ENCODE measurements at regions not wholly inside any gene's neighbourhood (a gene's known extent, or its start where the extent isn't known, plus 50 kb on each side); places are given as distances from the start of the nearest gene placed in this dataset.
"Not testable (repeated sequence)": the region's sequence is repeated elsewhere in the genome, so short reads cannot be mapped to it uniquely, and the experiment has no call there.

DNA sequence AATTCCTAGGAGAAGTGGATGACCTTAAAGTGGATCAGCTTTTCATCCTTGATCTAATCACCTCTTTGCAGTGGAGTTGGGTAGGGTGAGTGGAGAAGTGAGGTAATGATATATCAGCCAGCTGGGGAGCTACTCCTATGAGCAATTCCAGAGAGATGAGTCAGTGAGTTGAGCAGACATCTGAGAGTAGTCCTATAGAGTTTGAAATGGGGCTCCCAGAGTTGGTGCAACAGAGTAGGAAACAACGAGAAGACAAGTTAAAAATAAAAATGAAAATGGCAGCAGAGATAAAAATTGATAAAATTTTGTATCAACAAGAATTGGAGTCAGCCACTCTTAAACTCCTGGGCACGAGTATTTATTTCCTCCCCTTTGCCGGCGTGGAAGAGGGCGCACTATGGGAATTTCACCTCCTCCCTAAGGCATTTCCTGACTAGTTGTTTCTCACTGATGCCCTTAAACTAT, 150.8 kb upstream of the DPH6 start:
- Mint-ChIP-seq H3K9me3 (no peaks in the 10 kb centered on the region), H3K36me3 (ENCODE audit: low read depth) (no peaks in the 10 kb centered on the region), H3K4me3 (no peak overlapping the region), H3K4me1 (no peaks in the 10 kb centered on the region), H3K27ac (no peak overlapping the region), H3K27me3 (peaks cover 9% of the 10 kb centered on the region)
- ATAC-seq (no peak), DNase-seq (no peak)

DNA sequence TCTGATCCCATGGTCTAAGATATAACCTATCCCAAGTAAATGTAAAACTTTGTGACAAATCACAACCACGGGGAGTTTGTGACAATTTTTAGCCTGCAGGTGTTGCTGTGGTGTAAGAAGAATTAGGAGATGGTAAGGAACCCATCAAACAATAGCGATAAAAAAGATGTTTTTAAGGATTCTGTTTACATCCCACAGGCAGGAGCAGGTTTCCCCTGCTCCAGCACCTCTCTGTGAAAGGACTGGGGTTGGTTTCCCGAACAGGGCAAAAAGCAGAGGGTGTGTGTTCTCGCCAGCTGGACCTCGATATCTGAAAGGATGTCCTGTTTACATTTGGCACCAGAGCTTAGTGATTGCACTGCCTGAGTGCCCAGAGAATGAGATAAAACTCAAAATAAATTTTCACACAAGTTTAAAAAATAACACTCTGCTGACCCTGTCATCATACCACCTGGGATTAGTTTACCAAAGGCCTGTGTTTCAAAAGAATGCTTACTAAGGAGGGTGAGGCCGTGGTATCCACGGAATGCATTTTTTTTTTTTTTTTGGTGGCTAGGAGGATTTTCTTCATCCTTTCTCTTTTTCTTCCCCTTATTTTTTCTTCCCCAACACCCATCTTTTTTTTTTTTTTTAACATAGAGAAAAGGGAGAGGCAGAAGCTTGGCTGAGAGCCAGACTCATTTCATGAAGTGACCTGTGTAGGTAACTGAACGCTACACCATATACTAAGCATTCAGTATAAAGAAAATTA, 151.8 kb upstream of the DPH6 start:
- H3K27ac Mint-ChIP-seq = no peak overlapping the region
- peaks cover 9% of the 10 kb centered on the region for H3K27me3 Mint-ChIP-seq
- H3K9me3 Mint-ChIP-seq = no peaks in the 10 kb centered on the region
- ATAC-seq (no peak), DNase-seq (no peak)
- no peaks in the 10 kb centered on the region for H3K4me1 Mint-ChIP-seq
- H3K4me3 Mint-ChIP-seq = no peak overlapping the region
- H3K36me3 Mint-ChIP-seq (ENCODE audit: low read depth) = no peaks in the 10 kb centered on the region

DNA sequence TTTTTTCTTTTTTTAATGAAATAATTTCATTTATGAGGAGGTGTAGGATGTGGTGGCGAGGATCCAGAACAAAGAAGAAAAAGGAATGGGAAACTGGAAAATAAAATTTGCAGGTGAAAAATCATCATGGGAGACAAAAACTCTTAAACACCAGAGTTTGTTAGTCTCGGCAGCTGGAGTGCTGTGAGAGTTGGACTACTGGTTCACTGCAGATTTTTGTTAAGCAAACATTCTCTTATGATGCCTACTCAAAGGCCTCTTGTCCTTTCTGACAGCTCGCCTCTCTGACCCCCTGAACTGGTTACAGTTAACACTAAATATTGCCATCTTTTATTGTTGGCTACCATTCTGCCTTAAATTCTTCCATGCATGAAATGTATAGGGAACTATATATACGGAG, 152.4 kb upstream of the DPH6 start:
- Mint-ChIP-seq H3K4me1 (no peaks in the 10 kb centered on the region), H3K36me3 (ENCODE audit: low read depth) (no peaks in the 10 kb centered on the region), H3K27ac (no peak overlapping the region)

DNA sequence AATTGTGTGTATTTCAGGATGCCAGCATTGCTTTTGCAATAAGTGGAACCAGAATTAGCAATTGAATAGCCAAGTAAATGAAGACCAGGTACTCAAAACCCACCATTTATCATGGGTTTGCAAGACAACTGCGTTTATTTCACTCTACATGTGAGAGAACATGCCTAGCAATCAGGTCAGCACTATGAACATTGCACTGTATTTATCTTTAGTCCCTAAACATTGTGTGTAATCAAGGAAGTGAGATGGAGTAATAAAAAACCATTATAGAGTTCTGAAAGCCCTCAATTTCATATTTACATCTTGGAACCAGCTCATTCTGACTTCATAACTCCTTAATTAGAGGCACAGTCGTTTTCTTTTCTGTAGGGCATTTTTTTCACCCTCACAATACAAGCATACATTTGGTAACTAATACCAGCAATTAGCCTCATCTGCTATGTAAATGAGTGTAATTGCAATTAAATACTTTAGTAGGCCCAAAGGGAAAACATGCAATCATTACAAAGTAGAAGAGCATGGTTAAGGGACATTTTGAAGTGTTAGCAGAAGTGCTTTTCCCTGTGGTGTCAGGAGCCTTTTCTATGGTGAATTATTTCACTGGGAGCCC, 153.1 kb upstream of the DPH6 start:
- H3K4me3 Mint-ChIP-seq = no peak overlapping the region
- no peak overlapping the region for H3K27ac Mint-ChIP-seq
- no peaks in the 10 kb centered on the region for H3K4me1 Mint-ChIP-seq
- DNase-seq = no peak
- H3K36me3 Mint-ChIP-seq (ENCODE audit: low read depth) = no peaks in the 10 kb centered on the region
- peaks cover 9% of the 10 kb centered on the region for H3K27me3 Mint-ChIP-seq
- no peaks in the 10 kb centered on the region for H3K9me3 Mint-ChIP-seq
- ATAC-seq = no peak

More for the DNA sequence above, 152.4 kb upstream of the DPH6 start:
- no peak overlapping the region for H3K4me3 Mint-ChIP-seq
- ATAC-seq (no peak), DNase-seq (no peak)
- peaks cover 9% of the 10 kb centered on the region for H3K27me3 Mint-ChIP-seq
- no peaks in the 10 kb centered on the region for H3K9me3 Mint-ChIP-seq

DNA sequence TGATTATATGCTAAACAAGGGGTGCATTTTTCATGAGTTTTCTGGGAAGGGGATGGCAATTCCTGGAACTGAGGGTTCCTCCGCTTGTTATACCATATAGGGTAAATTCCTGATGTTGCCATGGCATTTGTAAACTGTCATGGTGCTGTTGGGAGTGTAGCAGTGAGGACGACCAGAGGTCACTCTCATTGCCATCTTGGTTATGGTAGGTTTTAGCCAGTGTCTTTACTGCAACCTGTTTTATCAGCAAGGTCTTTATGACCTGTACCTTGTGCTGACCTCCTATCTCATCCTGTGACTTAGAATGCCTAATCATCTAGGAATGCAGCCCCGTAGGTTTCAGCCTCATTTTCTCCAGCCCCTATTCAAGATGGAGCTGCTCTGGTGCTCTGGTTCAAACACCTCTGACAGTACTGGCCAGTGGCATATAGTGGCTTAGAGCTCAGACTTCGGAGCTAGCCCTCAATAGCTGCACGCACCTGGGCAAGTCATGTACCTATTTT, 154.2 kb upstream of the DPH6 start:
- H3K4me1 Mint-ChIP-seq; DNase-seq; ATAC-seq; H3K27ac Mint-ChIP-seq; H3K27me3 Mint-ChIP-seq; H3K9me3 Mint-ChIP-seq; H3K4me3 Mint-ChIP-seq; H3K36me3 Mint-ChIP-seq (ENCODE audit: low read depth): not testable (repeated sequence)

DNA sequence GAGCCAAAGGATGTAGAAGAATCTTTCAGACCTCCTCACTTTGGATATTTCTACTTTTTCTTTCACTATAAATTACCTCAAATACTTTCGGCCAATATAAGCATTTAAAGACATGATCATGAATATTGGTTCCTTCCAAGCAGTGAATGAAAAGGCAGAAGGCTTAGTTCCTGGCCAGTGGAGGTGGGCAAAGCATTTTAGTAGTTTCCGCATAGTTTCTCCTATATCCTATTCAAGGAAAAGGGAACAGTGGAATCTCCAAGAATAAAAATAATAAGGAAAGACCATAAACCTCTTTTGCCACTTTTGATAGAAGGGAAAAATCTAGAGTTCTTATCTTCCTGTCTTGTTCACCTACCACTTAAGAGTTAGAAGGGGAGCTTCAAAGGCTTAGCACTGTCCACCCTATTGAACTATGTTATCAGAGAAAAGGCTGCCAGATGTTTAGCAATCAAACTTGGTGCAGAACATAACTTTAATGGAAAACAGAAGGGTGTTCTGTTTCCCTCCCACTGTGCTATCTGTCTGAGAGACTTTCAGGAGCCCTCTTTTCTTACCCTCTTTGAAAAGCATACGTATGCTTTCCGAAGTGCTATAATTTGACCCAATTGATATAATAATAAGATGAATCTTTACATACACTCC, 155.6 kb upstream of the DPH6 start:
- no peak overlapping the region for H3K4me3 Mint-ChIP-seq

DNA sequence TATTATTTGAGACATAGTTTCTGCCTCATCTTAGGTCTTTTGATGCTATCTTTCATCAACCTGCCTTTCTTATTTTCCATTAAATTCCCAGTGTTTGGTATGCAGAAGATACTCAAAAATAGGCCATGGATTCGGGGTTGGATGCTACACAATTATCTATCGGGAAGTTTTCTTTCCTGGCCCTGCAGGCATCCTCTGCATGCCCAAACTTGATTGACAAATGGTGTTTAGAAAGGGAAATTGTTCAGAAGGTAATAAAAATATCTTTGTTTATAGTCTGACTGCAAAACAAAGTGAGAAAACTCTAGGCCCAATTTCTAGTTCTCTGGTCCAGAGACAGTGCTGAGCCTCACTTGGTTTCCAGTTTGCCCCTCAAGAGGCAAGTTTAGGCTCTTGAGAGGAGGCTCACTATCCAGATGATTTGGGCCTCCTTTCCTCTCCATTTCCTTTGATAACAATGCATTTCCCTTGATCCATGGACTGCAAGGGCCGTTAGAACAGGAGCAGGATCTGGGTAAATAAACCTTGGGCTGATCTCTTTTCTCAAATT, 157.1 kb upstream of the DPH6 start:
- Mint-ChIP-seq H3K36me3 (ENCODE audit: low read depth) (no peaks in the 10 kb centered on the region), H3K4me3 (no peak overlapping the region), H3K27ac (no peak overlapping the region), H3K4me1 (no peaks in the 10 kb centered on the region), H3K9me3 (no peaks in the 10 kb centered on the region), H3K27me3 (peaks cover 2% of the 10 kb centered on the region)
- no peak for ATAC-seq
- DNase-seq = no peak

More for the DNA sequence above, 155.6 kb upstream of the DPH6 start:
- no peak for DNase-seq
- H3K36me3 Mint-ChIP-seq (ENCODE audit: low read depth) = no peaks in the 10 kb centered on the region
- H3K4me1 Mint-ChIP-seq = no peaks in the 10 kb centered on the region
- H3K27me3 Mint-ChIP-seq = peaks cover 7% of the 10 kb centered on the region
- ATAC-seq = no peak
- no peak overlapping the region for H3K27ac Mint-ChIP-seq
- no peaks in the 10 kb centered on the region for H3K9me3 Mint-ChIP-seq

DNA sequence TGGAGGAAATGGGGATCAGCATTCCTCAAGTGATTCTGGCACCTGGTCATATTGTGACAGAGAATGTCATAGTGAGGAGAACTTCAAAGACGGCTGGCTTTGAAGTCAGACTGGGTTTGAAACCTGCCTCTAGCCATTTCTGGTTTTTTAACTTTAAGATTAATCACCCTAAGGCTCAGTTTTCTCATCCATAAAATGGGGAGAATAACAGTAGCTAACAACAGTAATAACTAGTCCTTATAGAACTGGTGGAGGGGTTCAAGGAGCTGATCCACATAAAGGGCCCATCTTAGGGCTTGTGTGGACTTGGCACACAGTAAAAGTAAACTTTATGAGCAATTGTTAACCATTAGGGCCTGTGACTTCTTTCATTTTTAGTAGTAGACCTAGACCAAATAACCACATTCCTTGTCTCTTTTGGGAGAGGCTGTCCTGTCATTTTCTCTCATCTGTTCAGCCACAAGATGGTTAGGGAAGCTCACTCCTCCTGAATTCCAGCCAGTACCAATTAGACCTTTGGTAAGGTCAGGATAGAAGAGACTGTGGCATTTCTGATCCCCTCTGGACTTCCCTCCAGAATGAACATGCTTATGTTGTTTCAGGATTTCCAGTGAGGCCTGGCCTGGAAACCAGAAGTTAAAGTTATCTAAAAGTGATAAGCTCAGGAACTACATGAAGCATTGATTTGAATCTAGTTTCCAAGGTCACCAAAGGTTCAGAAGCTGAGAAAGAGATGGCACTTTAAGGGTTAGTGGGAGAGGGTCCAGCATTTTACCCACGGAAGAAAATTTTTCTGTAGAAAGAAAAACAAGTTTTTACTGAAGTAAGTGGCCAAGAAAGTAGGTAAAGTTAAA, 159.3 kb upstream of the DPH6 start:
- Mint-ChIP-seq H3K4me3 (no peak overlapping the region), H3K27ac (no peak overlapping the region), H3K27me3 (no peaks in the 10 kb centered on the region), H3K36me3 (ENCODE audit: low read depth) (no peaks in the 10 kb centered on the region), H3K4me1 (no peaks in the 10 kb centered on the region), H3K9me3 (no peaks in the 10 kb centered on the region)
- DNase-seq (no peak), ATAC-seq (no peak)

DNA sequence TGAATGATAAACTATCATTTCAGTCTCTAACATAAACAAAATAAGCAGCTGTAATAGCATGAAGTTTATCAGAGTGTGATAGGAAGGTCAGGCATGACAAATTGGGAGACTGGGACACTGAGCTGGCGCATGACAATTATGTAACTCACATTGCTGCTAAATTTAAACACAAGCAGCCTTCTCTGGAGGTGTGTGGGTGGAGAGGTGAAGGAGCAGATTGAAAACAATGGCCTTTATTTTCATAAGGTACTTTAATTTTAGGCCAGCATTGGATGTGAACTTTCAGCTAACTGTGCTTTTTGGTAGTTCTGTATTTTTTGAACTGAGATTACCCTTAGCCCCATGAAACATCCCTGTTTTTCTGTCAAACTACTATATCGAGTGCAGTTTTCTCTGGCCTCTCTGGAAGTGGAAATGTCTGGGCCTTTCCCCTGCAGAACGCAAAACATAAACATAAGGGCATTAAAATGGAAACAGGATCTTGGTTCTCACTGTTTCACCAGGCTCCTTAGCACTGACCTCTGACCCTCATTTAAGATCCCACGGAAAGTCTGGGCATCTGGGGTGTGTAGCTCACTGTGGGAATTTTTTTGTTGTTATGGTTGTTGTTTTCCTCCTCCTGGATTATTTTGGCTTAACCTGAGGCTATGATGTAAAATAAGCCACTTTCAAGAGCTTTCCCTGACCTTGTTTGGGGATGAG, 160.1 kb upstream of the DPH6 start:
- Mint-ChIP-seq H3K36me3 (ENCODE audit: low read depth) (no peaks in the 10 kb centered on the region), H3K9me3 (no peaks in the 10 kb centered on the region), H3K4me3 (no peak overlapping the region), H3K27ac (no peak overlapping the region), H3K27me3 (no peaks in the 10 kb centered on the region), H3K4me1 (no peaks in the 10 kb centered on the region)
- no peak for ATAC-seq
- DNase-seq = no peak

DNA sequence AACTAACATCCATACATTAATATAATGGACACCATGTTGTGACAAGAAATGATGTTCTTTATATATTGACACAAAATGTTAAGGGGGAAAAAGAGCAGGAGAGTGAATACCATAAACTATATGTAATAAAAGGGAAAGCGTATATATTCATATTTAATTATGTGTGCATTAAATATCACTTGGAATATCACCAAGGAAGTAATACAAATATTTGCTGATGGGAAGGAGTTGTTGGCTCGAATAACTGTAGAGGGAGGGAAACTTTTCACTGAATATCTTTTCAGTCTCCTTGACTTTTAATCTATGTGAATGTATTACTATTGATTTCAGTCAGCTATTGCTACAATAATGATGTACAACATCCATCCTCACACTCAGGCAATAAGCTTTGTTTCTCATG, 167.0 kb upstream of the DPH6 start:
- Mint-ChIP-seq H3K36me3 (ENCODE audit: low read depth) (no peaks in the 10 kb centered on the region), H3K9me3 (no peaks in the 10 kb centered on the region), H3K4me3 (no peak overlapping the region), H3K27me3 (peaks cover 4% of the 10 kb centered on the region), H3K27ac (no peak overlapping the region), H3K4me1 (no peaks in the 10 kb centered on the region)
- no peak for DNase-seq
- no peak for ATAC-seq

DNA sequence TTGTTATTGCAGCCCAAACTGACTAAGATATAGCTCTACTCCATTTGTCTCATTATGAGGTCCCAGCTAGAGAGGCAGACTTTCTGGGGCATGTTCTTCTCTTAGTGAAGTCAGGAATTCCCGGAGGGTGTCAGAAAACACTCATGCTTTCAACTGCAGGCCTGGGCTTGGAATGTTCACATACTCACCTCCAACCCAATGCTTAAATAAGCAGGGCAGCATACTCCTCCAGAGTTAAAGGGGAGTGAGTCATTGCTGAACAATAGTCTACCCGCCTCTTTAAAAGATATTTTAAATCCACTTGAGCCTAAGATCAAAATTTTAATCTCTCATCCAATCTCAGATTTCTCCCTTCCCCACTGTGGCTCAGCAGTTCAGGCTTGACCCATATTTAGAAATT, 167.8 kb upstream of the DPH6 start:
- peaks cover 4% of the 10 kb centered on the region for H3K27me3 Mint-ChIP-seq
- ATAC-seq (no peak), DNase-seq (no peak)
- H3K36me3 Mint-ChIP-seq (ENCODE audit: low read depth) = no peaks in the 10 kb centered on the region
- no peaks in the 10 kb centered on the region for H3K4me1 Mint-ChIP-seq
- no peaks in the 10 kb centered on the region for H3K9me3 Mint-ChIP-seq
- no peak overlapping the region for H3K27ac Mint-ChIP-seq
- H3K4me3 Mint-ChIP-seq = no peak overlapping the region

DNA sequence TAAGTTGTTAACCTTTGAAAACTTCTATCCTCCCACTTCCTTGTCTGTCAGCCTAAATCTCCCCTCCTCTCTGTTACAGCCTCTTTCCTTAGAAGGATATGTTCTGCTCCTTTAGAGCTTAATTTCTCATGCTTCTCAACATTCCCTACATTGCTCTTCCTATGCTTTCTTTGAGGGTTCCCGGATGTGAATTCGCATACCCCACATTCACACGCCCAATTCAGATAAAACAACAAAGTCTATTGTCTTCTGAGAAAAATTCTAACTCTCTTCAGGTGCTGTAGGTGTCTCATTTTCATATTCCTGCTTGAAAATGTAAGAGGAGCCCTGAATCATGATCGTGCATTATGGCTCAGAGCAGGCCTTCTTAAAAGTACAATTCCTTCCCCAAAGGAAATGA, 171.8 kb upstream of the DPH6 start:
- Mint-ChIP-seq H3K4me1 (no peaks in the 10 kb centered on the region), H3K27ac (no peak overlapping the region), H3K9me3 (no peaks in the 10 kb centered on the region), H3K27me3 (no peaks in the 10 kb centered on the region), H3K36me3 (ENCODE audit: low read depth) (no peaks in the 10 kb centered on the region), H3K4me3 (no peak overlapping the region)
- ATAC-seq (no peak), DNase-seq (no peak)

DNA sequence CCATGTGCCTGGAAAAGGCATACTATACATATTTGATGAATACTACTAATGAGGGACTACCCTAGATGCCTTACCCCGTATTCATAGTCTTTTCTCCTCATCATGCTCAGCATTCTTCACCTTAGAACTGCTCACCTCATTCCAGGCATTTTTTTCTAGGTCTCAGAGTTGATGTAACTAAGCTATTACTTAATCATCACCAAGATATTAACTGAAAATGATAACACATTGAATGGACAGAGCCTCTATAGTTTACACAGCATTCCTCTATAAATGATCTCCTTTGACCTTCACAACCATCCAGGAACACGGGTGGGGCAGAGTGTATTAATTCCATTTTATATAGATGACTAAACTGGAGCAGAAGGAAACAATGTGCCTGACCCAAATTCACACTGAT, 174.1 kb upstream of the DPH6 start:
- H3K27ac Mint-ChIP-seq = no peak overlapping the region
- no peaks in the 10 kb centered on the region for H3K36me3 Mint-ChIP-seq (ENCODE audit: low read depth)
- ATAC-seq (no peak), DNase-seq (no peak)
- no peak overlapping the region for H3K4me3 Mint-ChIP-seq
- H3K9me3 Mint-ChIP-seq = no peaks in the 10 kb centered on the region
- no peaks in the 10 kb centered on the region for H3K4me1 Mint-ChIP-seq
- no peaks in the 10 kb centered on the region for H3K27me3 Mint-ChIP-seq

DNA sequence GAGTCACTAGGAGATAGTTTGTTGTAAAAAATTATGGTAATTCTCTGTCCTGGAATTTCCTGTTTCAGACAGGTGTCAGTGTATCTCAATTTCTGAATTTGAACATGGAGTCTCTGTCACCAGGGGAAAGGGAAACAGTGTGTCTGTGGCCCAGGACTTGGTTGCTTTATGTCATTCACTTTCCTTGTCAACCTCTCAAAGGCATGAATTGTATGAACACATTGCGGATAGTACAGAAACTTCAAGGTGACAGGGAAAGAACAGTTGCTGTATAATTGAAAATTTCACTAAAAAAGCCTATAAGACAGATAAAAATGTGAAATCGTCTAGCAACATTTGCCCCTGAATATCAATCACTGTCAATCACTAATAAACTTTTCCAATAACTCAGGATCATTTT, 175.0 kb upstream of the DPH6 start:
- Mint-ChIP-seq H3K4me1 (no peaks in the 10 kb centered on the region), H3K4me3 (no peak overlapping the region), H3K27me3 (no peaks in the 10 kb centered on the region), H3K36me3 (ENCODE audit: low read depth) (no peaks in the 10 kb centered on the region), H3K27ac (no peak overlapping the region), H3K9me3 (no peaks in the 10 kb centered on the region)
- DNase-seq = no peak
- no peak for ATAC-seq

Data from activated naive CD8-positive, alpha-beta T cell treated with anti-CD3 and anti-CD28 coated beads, Interleukin-2, amount 50 U/mL, for 24 hours (primary cell).